Progenitor cell of endocrine pancreas (in vitro differentiated cells): ENCODE measurements at regions not wholly inside any gene's neighbourhood (a gene's known extent, or its start where the extent isn't known, plus 50 kb on each side); places are given as distances from the start of the nearest gene placed in this dataset.

Source experiments
- DNase-seq: peaks from one replicate; pipeline ENCODE4 v3.0.0; 2021; ENCODE audit warnings: low spot score; ENCODE audit not compliant: unreplicated experiment
- H3K27ac Mint-ChIP-seq: 2 replicates; pipeline ENCODE4 v1.8.0; 2021; ENCODE audit warnings: mild to moderate bottlenecking, moderate library complexity, mixed read lengths
- H3K27me3 Mint-ChIP-seq: 2 replicates; pipeline ENCODE4 v1.8.0; 2021; ENCODE audit warnings: mixed read lengths
- H3K36me3 Mint-ChIP-seq: 2 replicates; pipeline ENCODE4 v1.8.0; 2022; ENCODE audit warnings: mixed read lengths; ENCODE audit not compliant: insufficient read depth
- H3K4me1 Mint-ChIP-seq: 2 replicates; pipeline ENCODE4 v1.8.0; 2021; ENCODE audit warnings: low read depth, mixed read lengths
- H3K4me3 Mint-ChIP-seq: 2 replicates; pipeline ENCODE4 v1.8.0; 2021; ENCODE audit warnings: low read depth, mild to moderate bottlenecking, moderate library complexity, mixed read lengths
- H3K9me3 Mint-ChIP-seq: 2 replicates; pipeline ENCODE4 v1.8.0; 2021; ENCODE audit warnings: low read depth, mixed read lengths
- CTCF ChIP-seq: fragments of 200-600 bp; sonication (generic); IDR thresholded peaks from one replicate; pipeline ENCODE4 v1.5.0; 2021; ENCODE audit warnings: antibody characterized with exemption, mild to moderate bottlenecking; ENCODE audit not compliant: unreplicated experiment

- no peaks in the 10 kb centered on the region for H3K4me1 Mint-ChIP-seq
- H3K4me3 Mint-ChIP-seq, result no peak overlapping the region
- TF ChIP-seq CTCF, result no peak
- H3K36me3 Mint-ChIP-seq, result no peaks in the 10 kb centered on the region
- H3K27me3 Mint-ChIP-seq, result no peaks in the 10 kb centered on the region
- H3K9me3 Mint-ChIP-seq, result no peaks in the 10 kb centered on the region
- H3K27ac Mint-ChIP-seq, result no peak overlapping the region
- DNase-seq, result no peak
Observed at GRCh38 chr13:72149701-72150100, 282.7 kb upstream of the DACH1 start.

GRCh38 chr13:72146816-72147215 lies 279.8 kb upstream of the DACH1 start:
- Mint-ChIP-seq H3K4me1 (no peaks in the 10 kb centered on the region), H3K9me3 (no peaks in the 10 kb centered on the region)
- TF ChIP-seq CTCF, result no peak

DNA sequence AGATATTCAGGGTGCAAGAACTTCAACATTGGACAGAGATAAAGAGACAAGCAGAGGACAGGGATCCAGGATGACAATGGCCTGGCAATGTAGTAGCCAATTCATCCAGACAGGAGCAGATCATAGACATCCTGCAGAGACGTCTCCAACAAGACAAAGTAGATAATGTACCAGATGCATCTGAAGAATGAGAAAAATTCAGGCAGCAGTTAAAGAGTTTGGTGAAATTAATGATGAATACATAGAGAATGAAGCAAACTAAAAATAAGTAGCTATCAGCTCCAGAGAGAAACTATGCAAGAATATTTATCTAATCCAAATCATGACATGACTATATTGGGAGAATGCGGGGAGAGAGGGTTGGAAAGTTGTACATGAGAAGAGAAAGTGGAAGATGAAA lies 278.4 kb upstream of the DACH1 start:
- Mint-ChIP-seq H3K36me3 (no peaks in the 10 kb centered on the region), H3K27ac (no peak overlapping the region), H3K9me3 (no peaks in the 10 kb centered on the region), H3K4me3 (no peak overlapping the region), H3K27me3 (no peaks in the 10 kb centered on the region), H3K4me1 (no peaks in the 10 kb centered on the region)
- no peak for TF ChIP-seq CTCF
- no peak for DNase-seq

More at GRCh38 chr13:72146816-72147215, 279.8 kb upstream of the DACH1 start:
- Mint-ChIP-seq H3K27ac (no peak overlapping the region), H3K36me3 (no peaks in the 10 kb centered on the region), H3K4me3 (no peak overlapping the region), H3K27me3 (no peaks in the 10 kb centered on the region)
- no peak for DNase-seq

DNA sequence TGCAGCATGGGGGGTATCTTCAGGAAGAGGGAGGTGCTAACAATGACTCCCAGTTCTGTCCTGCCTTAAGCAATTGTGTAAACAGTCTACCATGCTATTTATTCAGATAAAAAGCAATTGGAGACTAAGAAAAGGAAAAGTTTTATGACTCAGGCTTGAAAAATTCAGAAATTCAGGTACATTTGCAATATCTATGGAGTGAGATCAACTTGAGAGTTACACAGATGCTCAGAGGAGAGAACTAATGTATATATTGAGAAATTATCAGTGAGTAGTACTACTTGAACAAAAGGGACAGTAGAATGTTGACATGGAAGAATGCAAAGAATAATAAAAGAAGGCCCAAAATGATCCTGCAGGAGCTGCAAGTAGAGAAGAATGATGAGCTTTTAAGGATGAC lies 277.6 kb upstream of the DACH1 start:
- H3K27me3 Mint-ChIP-seq, result no peaks in the 10 kb centered on the region
- TF ChIP-seq CTCF, result no peak
- DNase-seq, result no peak
- H3K27ac Mint-ChIP-seq, result no peak overlapping the region
- H3K4me1 Mint-ChIP-seq, result no peaks in the 10 kb centered on the region
- no peaks in the 10 kb centered on the region for H3K9me3 Mint-ChIP-seq
- no peaks in the 10 kb centered on the region for H3K36me3 Mint-ChIP-seq
- no peak overlapping the region for H3K4me3 Mint-ChIP-seq

DNA sequence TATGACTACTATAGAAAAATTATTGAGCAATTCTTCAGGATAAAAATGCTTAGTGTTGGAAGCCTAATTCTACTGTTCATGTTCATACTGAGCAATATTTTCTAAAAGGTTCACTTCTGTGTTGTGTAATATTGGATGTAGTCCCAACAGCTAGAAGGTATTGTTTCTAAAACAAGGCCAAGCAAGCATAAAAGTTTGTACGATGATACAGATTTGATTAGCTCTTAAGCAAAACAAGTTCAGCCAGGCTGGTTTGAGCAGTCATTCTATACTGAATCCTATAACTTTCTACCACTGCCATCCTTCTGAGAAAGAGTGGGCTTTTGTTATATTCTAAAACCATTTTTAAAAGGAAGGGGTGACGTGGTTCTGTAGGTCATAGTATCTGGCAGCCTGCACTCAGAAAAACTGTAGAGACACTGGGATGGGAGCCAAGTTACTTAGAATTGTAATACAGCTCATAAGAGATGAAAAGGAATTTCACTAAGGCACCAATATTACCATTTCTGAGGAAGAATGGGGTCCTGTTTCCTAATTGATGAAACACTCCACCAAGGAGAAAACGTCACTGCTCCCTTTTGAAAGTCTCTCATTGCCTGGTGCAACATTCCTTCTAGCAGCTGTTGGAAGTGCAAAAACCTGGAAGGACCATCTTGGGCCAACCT lies 275.0 kb upstream of the DACH1 start:
- Mint-ChIP-seq H3K27me3 (no peaks in the 10 kb centered on the region), H3K36me3 (no peaks in the 10 kb centered on the region), H3K4me1 (peaks cover 4% of the 10 kb centered on the region)

More for the DNA sequence above, 275.0 kb upstream of the DACH1 start:
- no peaks in the 10 kb centered on the region for H3K9me3 Mint-ChIP-seq
- DNase-seq, result no peak
- H3K27ac Mint-ChIP-seq, result no peak overlapping the region
- no peak overlapping the region for H3K4me3 Mint-ChIP-seq
- TF ChIP-seq CTCF, result no peak
